H1 (cell line): ENCODE measurements at regions not wholly inside any gene's neighbourhood (a gene's known extent, or its start where the extent isn't known, plus 50 kb on each side); places are given as distances from the start of the nearest gene placed in this dataset.

ENCODE experiments used
- CTCF ChIA-PET: fragments of 300-600 bp; sonication (Branson Sonifier 250); formaldehyde crosslinking; loops from one replicate; lab custom pipeline; 2021; ENCODE audit not compliant: partially characterized antibody; lab: Charles Lee
- POLR2A ChIA-PET: fragments of 300-600 bp; sonication (Branson Sonifier 250); formaldehyde crosslinking; loops from one replicate; lab custom pipeline; 2021; ENCODE audit warnings: inconsistent platforms; ENCODE audit not compliant: partially characterized antibody; lab: Charles Lee
- DNase-seq, 2 experiments: peaks; one replicate each; pipeline versions ENCODE4 v3.0.0 to v3.0.0-alpha.2; 2010 to 2022; ENCODE audit warnings: low spot score in 2 of 2, low read depth in 1 of 2, mixed read lengths in 1 of 2
- FAIRE-seq: peaks from 2 replicates; lab custom pipeline; 2011; peaks lifted over from hg19 to GRCh38; lab: Jason Lieb, UNC
- H2AFZ ChIP-seq: 2 replicates; pipeline ENCODE4 v1.8.1; 2012; ENCODE audit warnings: low read length, inconsistent platforms
- H2AK5ac ChIP-seq: 2 replicates; pipeline ENCODE4 v1.6.1; 2013; ENCODE audit warnings: low read depth, low read length
- H2BK120ac ChIP-seq: replicated peaks from 2 replicates; pipeline ENCODE3; 2013; ENCODE audit warnings: low read depth, low read length, inconsistent platforms
- H2BK12ac ChIP-seq: 2 replicates; pipeline ENCODE4 v1.6.1; 2013; ENCODE audit warnings: low read depth, low read length
- H2BK15ac ChIP-seq: 2 replicates; pipeline ENCODE4 v1.6.1; 2013; ENCODE audit warnings: low read length
- H2BK20ac ChIP-seq: 2 replicates; pipeline ENCODE4 v1.6.1; 2013; ENCODE audit warnings: low read length
- H2BK5ac ChIP-seq: 2 replicates; pipeline ENCODE4 v1.6.1; 2013; ENCODE audit warnings: low read depth, low read length
- H3K14ac ChIP-seq: 2 replicates; pipeline ENCODE4 v1.6.1; 2013; ENCODE audit warnings: inconsistent platforms; ENCODE audit not compliant: insufficient read length
- H3K18ac ChIP-seq: 2 replicates; pipeline ENCODE4 v1.6.1; 2013; ENCODE audit warnings: low read length; ENCODE audit errors: extremely low read depth
- H3K23ac ChIP-seq: 2 replicates; pipeline ENCODE4 v1.6.1; 2013; ENCODE audit warnings: inconsistent platforms; ENCODE audit not compliant: insufficient read length
- H3K23me2 ChIP-seq: 2 replicates; pipeline ENCODE4 v1.6.1; 2013; ENCODE audit warnings: low read depth, low read length
- H3K27ac ChIP-seq: 2 replicates; pipeline ENCODE4 v1.6.1; 2011; ENCODE audit warnings: low read depth, low read length, inconsistent platforms
- H3K27me3 ChIP-seq, 4 experiments: replicated peaks in 1 of 4; 1 replicate in 1 of 4; 2 replicates in 3 of 4; pipeline versions ENCODE4 v1.6.1 to v1.8.1; 2011 to 2013; ENCODE audit warnings: low read length in 3 of 4, mild to moderate bottlenecking in 3 of 4, inconsistent platforms in 2 of 4, mixed read lengths in 2 of 4, moderate library complexity in 1 of 4; ENCODE audit not compliant: control insufficient read depth in 3 of 4, insufficient read depth in 3 of 4; ENCODE audit errors: extremely low read depth in 1 of 4
- H3K36me3 ChIP-seq, 4 experiments: 2 replicates each; pipeline versions ENCODE4 v1.6.1 to v1.8.1; 2011 to 2013; ENCODE audit warnings: mild to moderate bottlenecking in 4 of 4, low read length in 3 of 4, moderate library complexity in 2 of 4, control low read depth in 1 of 4, inconsistent platforms in 1 of 4; ENCODE audit not compliant: insufficient read depth in 4 of 4, control insufficient read depth in 2 of 4
- H3K4ac ChIP-seq: replicated peaks from 2 replicates; pipeline ENCODE3; 2013; ENCODE audit warnings: low read length, low read depth, mixed read lengths, inconsistent platforms; ENCODE audit not compliant: insufficient read length
- H3K4me1 ChIP-seq, 4 experiments: replicated peaks in 1 of 4; 1 replicate in 1 of 4; 2 replicates in 3 of 4; pipeline versions ENCODE4 v1.6.1 to v1.8.1; 2011 to 2013; ENCODE audit warnings: low read length in 3 of 4, inconsistent platforms in 2 of 4, mixed read lengths in 1 of 4; ENCODE audit not compliant: insufficient read depth in 4 of 4, control insufficient read depth in 3 of 4
- H3K4me2 ChIP-seq, 2 experiments: 2 replicates each; pipeline versions ENCODE4 v1.6.1 to v1.8.1; 2011 to 2013; ENCODE audit warnings: low read depth in 2 of 2, low read length in 2 of 2, control low read depth in 1 of 2, inconsistent platforms in 1 of 2, mild to moderate bottlenecking in 1 of 2; ENCODE audit not compliant: insufficient read depth in 1 of 2
- H3K4me3 ChIP-seq, 4 experiments: fragments of 200-600, 300-600 bp in 1 of 4; sonication (generic), shearing (Covaris generic), sonication (Bioruptor Twin) in 1 of 4; 2 replicates each; pipeline versions ENCODE4 v1.5.1 to v1.8.1; 2011 to 2016; ENCODE audit warnings: low read length in 4 of 4, low read depth in 3 of 4, control low read depth in 2 of 4, inconsistent platforms in 2 of 4, mild to moderate bottlenecking in 2 of 4, mixed read lengths in 1 of 4, moderate library complexity in 1 of 4; ENCODE audit not compliant: insufficient read depth in 2 of 4; ENCODE audit errors: extremely low read depth in 1 of 4
- H3K56ac ChIP-seq: replicated peaks from 2 replicates; pipeline ENCODE3; 2013; ENCODE audit warnings: low read depth, mild to moderate bottlenecking, mixed read lengths, low read length, inconsistent platforms; ENCODE audit not compliant: insufficient read length
- H3K79me1 ChIP-seq: 2 replicates; pipeline ENCODE4 v1.6.1; 2013; ENCODE audit warnings: low read depth, low read length, control low read depth
- H3K79me2 ChIP-seq, 2 experiments: 2 replicates each; pipeline versions ENCODE4 v1.6.1 to v1.8.1; 2012 to 2013; ENCODE audit warnings: low read length in 2 of 2, mild to moderate bottlenecking in 2 of 2, inconsistent platforms in 1 of 2; ENCODE audit not compliant: insufficient read depth in 2 of 2, control insufficient read depth in 1 of 2
- H3K9ac ChIP-seq, 4 experiments: replicated peaks in 1 of 4; 1 replicate in 1 of 4; 2 replicates in 3 of 4; pipeline versions ENCODE4 v1.6.1 to v1.8.1; 2011 to 2013; ENCODE audit warnings: low read depth in 3 of 4, low read length in 3 of 4, control low read depth in 2 of 4, mild to moderate bottlenecking in 2 of 4, moderate library complexity in 2 of 4, inconsistent platforms in 1 of 4; ENCODE audit errors: extremely low read depth in 1 of 4
- H3K9me3 ChIP-seq, 2 experiments: 2 replicates each; pipeline versions ENCODE4 v1.6.1 to v1.8.1; 2012 to 2013; ENCODE audit warnings: mild to moderate bottlenecking in 2 of 2, moderate library complexity in 2 of 2, control low read depth in 1 of 2, inconsistent platforms in 1 of 2, low read depth in 1 of 2, low read length in 1 of 2, mixed read lengths in 1 of 2; ENCODE audit not compliant: insufficient read depth in 2 of 2
- H4K20me1 ChIP-seq, 2 experiments: replicated peaks in 1 of 2; 2 replicates each; pipeline versions ENCODE3 to v1.8.1; 2011 to 2013; ENCODE audit warnings: inconsistent platforms in 2 of 2, low read length in 2 of 2, mild to moderate bottlenecking in 1 of 2; ENCODE audit not compliant: insufficient read depth in 2 of 2, control insufficient read depth in 1 of 2
- H4K5ac ChIP-seq: 2 replicates; pipeline ENCODE4 v1.6.1; 2013; ENCODE audit warnings: low read length, low read depth, mixed read lengths, inconsistent platforms; ENCODE audit not compliant: insufficient read length
- H4K8ac ChIP-seq: 2 replicates; pipeline ENCODE4 v1.8.0; 2013; ENCODE audit warnings: mild to moderate bottlenecking, moderate library complexity, low read length, inconsistent platforms; ENCODE audit not compliant: insufficient read depth; ENCODE audit errors: extremely low read depth
- H4K91ac ChIP-seq: replicated peaks from 2 replicates; pipeline ENCODE3; 2013; ENCODE audit warnings: low read length, mixed read lengths, inconsistent platforms; ENCODE audit not compliant: insufficient read length
- WGBS, 2 experiments: shearing (Covaris generic) in 1 of 2; methylation state at CpG; one replicate each; pipeline versions ENCODE4 v1.1.6 to v1.1.7; 2013 to 2015; ENCODE audit warnings: low lambda C conversion rate in 2 of 2, mixed read lengths in 2 of 2, inconsistent platforms in 1 of 2, low coverage in 1 of 2, missing lambda C conversion rate in 1 of 2; ENCODE audit not compliant: insufficient replicate concordance in 2 of 2, insufficient coverage in 1 of 2, insufficient read length in 1 of 2; ENCODE audit errors: extremely low coverage in 1 of 2, missing lambda C conversion rate in 1 of 2; 5-methylcytosine and 5-hydroxymethylcytosine counted together

DNA sequence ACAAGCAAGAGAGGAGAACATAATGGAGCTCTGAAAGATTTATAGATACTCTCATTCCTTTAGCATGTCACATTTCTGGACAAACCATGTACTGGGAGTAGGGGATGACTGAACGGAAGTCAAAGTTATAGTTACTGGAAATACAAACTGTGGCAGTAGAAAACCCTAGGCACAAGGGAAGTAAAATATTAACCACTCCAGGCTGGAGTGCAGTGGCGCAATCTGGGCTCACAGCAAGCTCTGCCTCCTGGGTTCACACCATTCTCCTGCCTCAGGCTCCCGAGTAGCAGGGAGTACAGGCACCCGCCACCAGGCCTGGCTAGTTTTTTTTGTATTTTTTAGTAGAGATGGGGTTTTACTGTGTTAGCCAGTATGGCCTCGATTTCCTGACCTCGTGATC is 167.3 kb downstream of the KDM5D start:
- Histone ChIP-seq H4K20me1 (peaks cover 0 to 6% of the 10 kb centered on the region in 2 experiments), H3K9me3 (no peaks in the 10 kb centered on the region), H3K79me2 (peaks cover 0 to 94% of the 10 kb centered on the region in 2 experiments; a peak in 2 of 4 replicates), H2AK5ac (no peak overlapping the region), H2AFZ (no peak overlapping the region), H3K56ac (no peak overlapping the region), H3K4me1 (no peaks in the 10 kb centered on the region), H3K36me3 (no peaks in the 10 kb centered on the region), H3K79me1 (no peaks in the 10 kb centered on the region), H3K23ac (no peak overlapping the region), H2BK5ac (no peak overlapping the region), H3K4me3 (no peak overlapping the region), H3K27ac (no peak overlapping the region), H2BK12ac (no peak overlapping the region), H3K18ac (no peak overlapping the region), H3K4ac (no peak overlapping the region), H3K23me2 (no peaks in the 10 kb centered on the region), H4K91ac (no peak overlapping the region), H3K14ac (no peak overlapping the region), H4K8ac (no peak overlapping the region), H2BK15ac (no peak overlapping the region), H3K9ac (no peak overlapping the region), H4K5ac (no peak overlapping the region), H3K4me2 (no peak overlapping the region), H2BK120ac (no peak overlapping the region), H2BK20ac (no peak overlapping the region), H3K27me3 (no peaks in the 10 kb centered on the region)
- ChIA-PET POLR2A (interaction anchor here (1.7 kb wide), 1 partner anchor 9 kb away, joined by 3 read pairs; no protein-coding TSS in a partner anchor), CTCF (interaction anchor here (0.6 kb wide), 1 partner anchor 519 kb away, joined by 3 read pairs; no protein-coding TSS in a partner anchor)
- 98% methylated on average over 6 of the region's 6 CpGs; no CpG with 5 or more reads in 1 of the 2 experiments for WGBS, 2 experiments
- FAIRE-seq (no peak), DNase-seq (no peak)
